IMR-90 (cell line): ENCODE measurements at regions not wholly inside any gene's neighbourhood (a gene's known extent, or its start where the extent isn't known, plus 50 kb on each side); places are given as distances from the start of the nearest gene placed in this dataset.

Experiments used
- ATAC-seq: fragments of 200-7000 bp; cut with Tn5 transposase; 2 replicates; pipeline ENCODE4 v1.9.1; 2020; ENCODE audit warnings: low read depth, mild to moderate bottlenecking, moderate library complexity
- BruUV-seq: library from RNA; stranded (reverse); fragments of 400-500 nt; replicated peaks from 2 replicates; lab custom pipeline; 2021; lab: Mats Ljungman, UMichigan
- CTCF ChIA-PET: fragments of 300-600 bp; formaldehyde crosslinking; extraction: SDS; loops from one replicate; lab custom pipeline; 2021; ENCODE audit warnings: antibody characterized with exemption; lab: Yijun Ruan, JAX
- POLR2A ChIA-PET: fragments of 300-600 bp; sonication (Branson Sonifier 250); formaldehyde crosslinking; loops from one replicate; lab custom pipeline; 2022; ENCODE audit warnings: antibody characterized with exemption; ENCODE audit not compliant: unreplicated experiment; lab: Charles Lee
- DNase-seq: peaks from one replicate; pipeline ENCODE4 v3.0.0; 2013
- H2AFZ ChIP-seq: replicated peaks from 2 replicates; pipeline ENCODE3; 2013; ENCODE audit warnings: low read length, mild to moderate bottlenecking; ENCODE audit not compliant: poor library complexity
- H2AK5ac ChIP-seq: 2 replicates; pipeline ENCODE4 v1.6.1; 2013; ENCODE audit warnings: low read depth, low read length, inconsistent platforms
- H2AK9ac ChIP-seq: replicated peaks from 2 replicates; pipeline ENCODE3; 2013; ENCODE audit warnings: mild to moderate bottlenecking, low read depth, low read length, moderate library complexity; ENCODE audit not compliant: poor library complexity
- H2BK120ac ChIP-seq: 2 replicates; pipeline ENCODE4 v1.6.1; 2013; ENCODE audit warnings: low read depth, low read length, inconsistent platforms
- H2BK15ac ChIP-seq: 3 replicates; pipeline ENCODE4 v1.6.1; 2013; ENCODE audit warnings: low read depth, low read length, inconsistent platforms
- H2BK20ac ChIP-seq: 2 replicates; pipeline ENCODE4 v1.6.1; 2013; ENCODE audit warnings: low read depth, mild to moderate bottlenecking, inconsistent platforms, low read length, moderate library complexity
- H2BK5ac ChIP-seq: 2 replicates; pipeline ENCODE4 v1.6.1; 2013; ENCODE audit warnings: mild to moderate bottlenecking, low read depth, low read length, inconsistent platforms; ENCODE audit not compliant: poor library complexity, severe bottlenecking
- H3K14ac ChIP-seq: replicated peaks from 2 replicates; pipeline ENCODE4 v1.6.1; 2013; ENCODE audit warnings: low read depth, low read length, inconsistent platforms
- H3K18ac ChIP-seq: 2 replicates; pipeline ENCODE4 v1.6.1; 2013; ENCODE audit warnings: low read depth, low read length, control low read depth
- H3K23ac ChIP-seq: 2 replicates; pipeline ENCODE4 v1.6.1; 2013; ENCODE audit warnings: low read depth, low read length, inconsistent platforms
- H3K27ac ChIP-seq: 2 replicates; pipeline ENCODE4 v1.5.1; 2013; ENCODE audit warnings: mild to moderate bottlenecking, control low read depth, low read length; ENCODE audit not compliant: insufficient read depth
- H3K27me3 ChIP-seq: 2 replicates; pipeline ENCODE4 v1.6.1; 2013; ENCODE audit warnings: low read length; ENCODE audit not compliant: control insufficient read depth, insufficient read depth
- H3K36me3 ChIP-seq: 2 replicates; pipeline ENCODE4 v1.6.1; 2013; ENCODE audit warnings: low read length, mixed read lengths; ENCODE audit not compliant: control insufficient read depth, insufficient read depth
- H3K4ac ChIP-seq: 2 replicates; pipeline ENCODE4 v1.6.1; 2013; ENCODE audit warnings: low read depth, low read length, inconsistent platforms
- H3K4me1 ChIP-seq: 2 replicates; pipeline ENCODE4 v1.6.1; 2013; ENCODE audit warnings: low read length, mixed read lengths; ENCODE audit not compliant: control insufficient read depth, insufficient read depth
- H3K4me2 ChIP-seq: 2 replicates; pipeline ENCODE4 v1.6.1; 2013; ENCODE audit warnings: low read depth, mild to moderate bottlenecking, control low read depth, low read length, moderate library complexity
- H3K4me3 ChIP-seq: 2 replicates; pipeline ENCODE4 v1.5.1; 2013; ENCODE audit warnings: low read depth, mild to moderate bottlenecking, control low read depth, low read length, moderate library complexity; ENCODE audit not compliant: insufficient read depth
- H3K56ac ChIP-seq: 2 replicates; pipeline ENCODE4 v1.6.1; 2013; ENCODE audit warnings: low read length, inconsistent platforms; ENCODE audit not compliant: insufficient read depth; ENCODE audit errors: extremely low read depth
- H3K79me1 ChIP-seq, 2 experiments: 2 replicates each; pipeline ENCODE4 v1.6.1; 2013; ENCODE audit warnings: low read length in 2 of 2, inconsistent platforms in 1 of 2, low read depth in 1 of 2
- H3K9ac ChIP-seq: 2 replicates; pipeline ENCODE4 v1.6.1; 2013; ENCODE audit warnings: low read depth, low read length, control low read depth
- H3K9me1 ChIP-seq: 2 replicates; pipeline ENCODE4 v1.6.1; 2013; ENCODE audit warnings: low read length, inconsistent platforms; ENCODE audit not compliant: insufficient read depth
- H3K9me3 ChIP-seq: 2 replicates; pipeline ENCODE4 v1.6.1; 2013; ENCODE audit warnings: low read length; ENCODE audit not compliant: control insufficient read depth, insufficient read depth
- H4K20me1 ChIP-seq: 2 replicates; pipeline ENCODE4 v1.6.1; 2013; ENCODE audit warnings: low read length, inconsistent platforms; ENCODE audit not compliant: insufficient read depth
- H4K5ac ChIP-seq: 2 replicates; pipeline ENCODE4 v1.6.1; 2013; ENCODE audit warnings: mild to moderate bottlenecking, low read depth, low read length, control low read depth
- H4K8ac ChIP-seq, 2 experiments: 2 replicates each; pipeline ENCODE4 v1.6.1; 2013; ENCODE audit warnings: low read depth in 2 of 2, low read length in 2 of 2, control low read depth in 1 of 2, inconsistent platforms in 1 of 2
- H4K91ac ChIP-seq: 2 replicates; pipeline ENCODE4 v1.6.1; 2013; ENCODE audit warnings: low read depth, low read length, inconsistent platforms; ENCODE audit not compliant: insufficient read depth
- BHLHE40 ChIP-seq: fragments of 150-350 bp; IDR thresholded peaks from 2 replicates; pipeline ENCODE4 v1.6.1; 2016; ENCODE audit warnings: mild to moderate bottlenecking, low read depth, low read length
- CEBPB ChIP-seq: IDR thresholded peaks from 2 replicates; pipeline ENCODE4 v1.6.1; 2012; ENCODE audit warnings: low read depth, low read length, improper control_type of control experiment
- CHD1 ChIP-seq: IDR thresholded peaks from 2 replicates; pipeline ENCODE4 v1.6.1; 2012; ENCODE audit warnings: low read depth, low read length, improper control_type of control experiment
- CTCF ChIP-seq: conservative IDR thresholded peaks from 2 replicates; pipeline ENCODE4 v1.5.1; 2012; ENCODE audit warnings: mild to moderate bottlenecking, low read depth, low read length, improper control_type of control experiment
- ELK1 ChIP-seq: fragments of 150-350 bp; IDR thresholded peaks from 2 replicates; pipeline ENCODE4 v1.6.1; 2016; ENCODE audit warnings: low read depth, mild to moderate bottlenecking, low read length, moderate library complexity, borderline replicate concordance
- FOS ChIP-seq: fragments of 150-350 bp; IDR thresholded peaks from 2 replicates; pipeline ENCODE4 v1.6.1; 2016; ENCODE audit warnings: low read depth, low read length
- MAFK ChIP-seq: IDR thresholded peaks from 2 replicates; pipeline ENCODE4 v1.6.1; 2012; ENCODE audit warnings: low read depth, low read length, improper control_type of control experiment
- MAZ ChIP-seq: IDR thresholded peaks from 2 replicates; pipeline ENCODE4 v1.6.1; 2012; ENCODE audit warnings: low read depth, mild to moderate bottlenecking, low read length, improper control_type of control experiment, moderate library complexity, borderline replicate concordance
- MXI1 ChIP-seq: IDR thresholded peaks from 2 replicates; pipeline ENCODE4 v1.6.1; 2012; ENCODE audit warnings: low read depth, mild to moderate bottlenecking, low read length, moderate library complexity, borderline replicate concordance
- NFE2L2 ChIP-seq: fragments of 150-350 bp; IDR thresholded peaks from 2 replicates; pipeline ENCODE4 v1.6.1; 2016; ENCODE audit warnings: low read depth, mild to moderate bottlenecking, low read length
- POLR2A ChIP-seq: IDR thresholded peaks from 2 replicates; pipeline ENCODE4 v1.6.1; 2012; ENCODE audit warnings: mild to moderate bottlenecking, low read depth, low read length
- RAD21 ChIP-seq: IDR thresholded peaks from 2 replicates; pipeline ENCODE4 v1.6.1; 2012; ENCODE audit warnings: low read length, improper control_type of control experiment
- RFX5 ChIP-seq: IDR thresholded peaks from 2 replicates; pipeline ENCODE4 v1.8.0; 2012; ENCODE audit warnings: low read depth, mild to moderate bottlenecking, low read length, moderate library complexity
- SMC3 ChIP-seq: fragments of 150-350 bp; IDR thresholded peaks from 2 replicates; pipeline ENCODE4 v1.6.1; 2016; ENCODE audit warnings: low read depth, mild to moderate bottlenecking, antibody characterized with exemption, low read length, moderate library complexity
- USF2 ChIP-seq: fragments of 150-350 bp; IDR thresholded peaks from 2 replicates; pipeline ENCODE4 v1.6.1; 2017; ENCODE audit warnings: mild to moderate bottlenecking, antibody characterized with exemption, low read length, low read depth
- WGBS, 2 experiments: methylation state at CpG; one replicate each; pipeline versions ENCODE4 v1.1.5 to v1.1.7; 2013; ENCODE audit warnings: missing lambda C conversion rate in 2 of 2; ENCODE audit not compliant: insufficient read length in 1 of 2; ENCODE audit errors: extremely low coverage in 2 of 2; 5-methylcytosine and 5-hydroxymethylcytosine counted together
- dilution Hi-C: fragments of 300-500 bp; cut with HindIII; formaldehyde crosslinking; loops from one replicate; pipeline ENCODE4 v1.14.3; 2018; ENCODE audit warnings: low sequenced_read_pairs; ENCODE audit not compliant: unreplicated experiment
- in situ Hi-C: fragments of 300-500 bp; cut with MboI; formaldehyde crosslinking; loops from 3 replicates; pipeline ENCODE4 v1.14.3; 2019; ENCODE audit warnings: low sequenced_read_pairs, inconsistent platforms, mixed read lengths
- intact Hi-C: fragments of 100-400 bp; cut with micrococcal nuclease; formaldehyde crosslinking; loops from 2 replicates; pipeline ENCODE4 v1.10.0; 2022

- POLR2A ChIA-PET: interaction anchor here (0.5 to 1.7 kb wide), 5 partner anchors 58 to 353 kb away, joined by 3 to 7 read pairs (median 4); partner anchors contain the start of gene IGFBP5
- H3K23ac ChIP-seq: peak overlapping the region; percentile 83
These were observed 187.3 kb upstream of the TNP1 start for GRCh38 chr2:217047209-217047608.

More at GRCh38 chr2:217047209-217047608, 187.3 kb upstream of the TNP1 start:
- Histone ChIP-seq H2BK5ac (peak overlapping the region; percentile 46), H3K56ac (peak overlapping the region; percentile 59), H3K9ac (peak overlapping the region; percentile 19; the same call in 1 of the 2 replicates), H4K91ac (peak overlapping the region; percentile 92), H3K27me3 (no peaks in the 10 kb centered on the region; the same call in none of the 2 replicates), H3K36me3 (no peaks in the 10 kb centered on the region), H2BK20ac (peak overlapping the region; percentile 90), H2AK9ac (peak overlapping the region; percentile 60), H3K4me3 (no peak overlapping the region), H2AFZ (peak overlapping the region; percentile 64), H3K14ac (peak overlapping the region; percentile 39), H2BK15ac (peak overlapping the region; percentile 67), H3K4ac (peak overlapping the region; percentile 94), H2BK120ac (peak overlapping the region; percentile 96), H3K27ac (peak overlapping the region; percentile 89), H3K4me2 (peak overlapping the region; percentile 33), H4K5ac (peak overlapping the region; percentile 95), H4K8ac (peak overlapping the region; percentile 32 to 77), H3K9me1 (peaks cover 19% of the 10 kb centered on the region), H3K18ac (peak overlapping the region; percentile 89), H3K4me1 (peaks cover 27% of the 10 kb centered on the region), H3K79me1 (no peaks in the 10 kb centered on the region), H3K9me3 (no peaks in the 10 kb centered on the region), H4K20me1 (no peaks in the 10 kb centered on the region), H2AK5ac (peak overlapping the region; percentile 82)
- BruUV-seq: no TSS peak
- dilution Hi-C loops: no loop called here
- intact Hi-C loops: loop anchor here (5.0 to 10.0 kb wide), 3 partner anchors 165 to 468 kb away; partner anchors contain the start of gene IGFBP5
- CTCF ChIA-PET: interaction anchor here (0.5 to 1.2 kb wide), 2 partner anchors 280 to 349 kb away, joined by 3 to 4 read pairs; no protein-coding TSS in a partner anchor
- in situ Hi-C loops: no loop called here
- no peak for TF ChIP-seq BHLHE40
- no peak for TF ChIP-seq NFE2L2
- TF ChIP-seq ELK1: no peak
- no peak for TF ChIP-seq RFX5
- no peak for TF ChIP-seq RAD21
- no peak for TF ChIP-seq USF2
- TF ChIP-seq CTCF: no peak
- TF ChIP-seq POLR2A: no peak
- no peak for TF ChIP-seq FOS
- no peak for TF ChIP-seq MAFK
- TF ChIP-seq MAZ: no peak
- TF ChIP-seq CHD1: no peak
- no peak for TF ChIP-seq MXI1
- TF ChIP-seq CEBPB: no peak
- no peak for TF ChIP-seq SMC3
- DNase-seq (no peak), ATAC-seq (peak; percentile 61)
- no CpG with 5 or more reads among the region's 3 CpGs for WGBS, 2 experiments
